Heart left ventricle (tissue), 13 donors: ENCODE measurements at regions not wholly inside any gene's neighbourhood (a gene's known extent, or its start where the extent isn't known, plus 50 kb on each side); places are given as distances from the start of the nearest gene placed in this dataset.

Experiments
- CTCF ChIP-seq, 12 donors: fragments of 200-600 bp; sonication (generic) in 4 of 12; IDR thresholded peaks; one replicate each; pipeline versions ENCODE4 v1.5.0 to v1.8.0; 2018 to 2022; ENCODE audit warnings: antibody characterized with exemption in 12 of 12, mild to moderate bottlenecking in 5 of 12
- POLR2A ChIP-seq, 2 donors: fragments of 450-650 bp; IDR thresholded peaks; one replicate each; pipeline ENCODE4 v1.6.1; 2017; ENCODE audit warnings: antibody characterized with exemption in 2 of 2, mild to moderate bottlenecking in 2 of 2, moderate library complexity in 2 of 2
- donor health status: ischemic (EF 13 %, LVEDD 7.1; RV severe dilation, severe dysfunction).
- donor health status: DM: no; HTN: yes; CAD: no.
- donor health status: DM: no; HTN: no; CAD: no.
- donor health status: ischemic (EF 25% LVEDD 6.9; RV normal size, moderate dysfunction).
- donor health status: ischemic (EF 25% LVEDD 5.7; RV mildly dilated, moderate dysfunction).
- donor health status: ischemic (EF 35%, LVEDD 5.7; RV mildly dilated, moderate dysfunction).
- donor health status: nonischemic (EF 11% LVEDD 7.7; RV severe dilation, severe dysfunction).
- donor health status: DM: yes; HTN: yes; CAD: no.
- donor health status: PGD.
- donor health status: ischemic (EF 29% LVEDD 5.4; RV normal size, mild dysfunction).
- donor health status: nonischemic (EF 23%, LVEDD 6.1; RV moderate dilation, normal function).

GRCh38 chr4:123824524-123824923, 427.9 kb downstream of the SPRY1 start:
- TF ChIP-seq CTCF (IDR thresholded peaks at IDR 0.05) (no peak), POLR2A (IDR thresholded peaks at IDR 0.05) (no peak)
